ENCODE measurements at regions not wholly inside any gene's neighbourhood (a gene's known extent, or its start where the extent isn't known, plus 50 kb on each side); places are given as distances from the start of the nearest gene placed in this dataset.

GRCh38 chr17:13333661-13334060, 268.1 kb downstream of the HS3ST3A1 start:
- TF ChIP-seq CTCF (conservative IDR thresholded peaks at IDR 0.05; ENCODE audit: low read depth, low read length) (no peak), EZH2 (IDR thresholded peaks at IDR 0.05; ENCODE audit: borderline replicate concordance, low read depth, low read length, poor library complexity, severe bottlenecking) (no peak)
- CTCF ChIA-PET, result no interaction called here
- BruUV-seq (replicated peaks), result no TSS peak
- H3K36me3 ChIP-seq (ENCODE audit: insufficient read depth, low read length, poor library complexity, severe bottlenecking), result no peaks in the 10 kb centered on the region
- H3K27me3 ChIP-seq (replicated peaks; ENCODE audit: insufficient read depth, low read depth, low read length, poor library complexity), result no peaks in the 10 kb centered on the region
- POLR2A ChIA-PET (ENCODE audit: low non-redundant PET), result no interaction called here
- no peaks in the 10 kb centered on the region for H3K4me1 ChIP-seq (ENCODE audit: insufficient read depth, low read length, poor library complexity, severe bottlenecking)
- intact Hi-C loops (cut with micrococcal nuclease; ENCODE audit: unreplicated experiment), result no loop called here
- no peaks in the 10 kb centered on the region for H3K9me3 ChIP-seq (ENCODE audit: low read depth, low read length, poor library complexity, severe bottlenecking)
- no peak overlapping the region for H3K4me3 ChIP-seq (ENCODE audit: low read depth, low read length, poor library complexity, severe bottlenecking)
- DNase-seq (ENCODE audit: low spot score), result no peak
- no peak overlapping the region for H3K27ac ChIP-seq (ENCODE audit: low read depth, low read length, poor library complexity, severe bottlenecking)

GRCh38 chr17:13332207-13332606, 269.5 kb downstream of the HS3ST3A1 start:
- DNase-seq (ENCODE audit: low spot score), result no peak
- Histone ChIP-seq H3K27ac (ENCODE audit: low read depth, low read length, poor library complexity, severe bottlenecking) (no peak overlapping the region), H3K4me3 (ENCODE audit: low read depth, low read length, poor library complexity, severe bottlenecking) (no peak overlapping the region), H3K9me3 (ENCODE audit: low read depth, low read length, poor library complexity, severe bottlenecking) (no peaks in the 10 kb centered on the region), H3K27me3 (replicated peaks; ENCODE audit: insufficient read depth, low read depth, low read length, poor library complexity) (no peaks in the 10 kb centered on the region), H3K4me1 (ENCODE audit: insufficient read depth, low read length, poor library complexity, severe bottlenecking) (no peaks in the 10 kb centered on the region), H3K36me3 (ENCODE audit: insufficient read depth, low read length, poor library complexity, severe bottlenecking) (no peaks in the 10 kb centered on the region)
- POLR2A ChIA-PET (ENCODE audit: low non-redundant PET), result no interaction called here
- CTCF ChIA-PET, result no interaction called here
- intact Hi-C loops (cut with micrococcal nuclease; ENCODE audit: unreplicated experiment), result no loop called here
- no peak for TF ChIP-seq CTCF (conservative IDR thresholded peaks at IDR 0.05; ENCODE audit: low read depth, low read length)
- no peak for TF ChIP-seq EZH2 (IDR thresholded peaks at IDR 0.05; ENCODE audit: borderline replicate concordance, low read depth, low read length, poor library complexity, severe bottlenecking)
- no TSS peak for BruUV-seq (replicated peaks)

GRCh38 chr17:13329421-13329820, 272.3 kb downstream of the HS3ST3A1 start:
- H3K36me3 ChIP-seq (ENCODE audit: insufficient read depth, low read length, poor library complexity, severe bottlenecking), result no peaks in the 10 kb centered on the region
- CTCF ChIA-PET, result no interaction called here
- no TSS peak for BruUV-seq (replicated peaks)
- no peaks in the 10 kb centered on the region for H3K27me3 ChIP-seq (replicated peaks; ENCODE audit: insufficient read depth, low read depth, low read length, poor library complexity)
- no peaks in the 10 kb centered on the region for H3K4me1 ChIP-seq (ENCODE audit: insufficient read depth, low read length, poor library complexity, severe bottlenecking)
- H3K4me3 ChIP-seq (ENCODE audit: low read depth, low read length, poor library complexity, severe bottlenecking), result no peak overlapping the region
- H3K9me3 ChIP-seq (ENCODE audit: low read depth, low read length, poor library complexity, severe bottlenecking), result no peaks in the 10 kb centered on the region
- intact Hi-C loops (cut with micrococcal nuclease; ENCODE audit: unreplicated experiment), result no loop called here
- POLR2A ChIA-PET (ENCODE audit: low non-redundant PET), result no interaction called here
- DNase-seq (ENCODE audit: low spot score), result no peak
- TF ChIP-seq CTCF (conservative IDR thresholded peaks at IDR 0.05; ENCODE audit: low read depth, low read length), result no peak
- TF ChIP-seq EZH2 (IDR thresholded peaks at IDR 0.05; ENCODE audit: borderline replicate concordance, low read depth, low read length, poor library complexity, severe bottlenecking), result no peak
- H3K27ac ChIP-seq (ENCODE audit: low read depth, low read length, poor library complexity, severe bottlenecking), result no peak overlapping the region

All from A673 (cell line).